ENCODE measurements at regions not wholly inside any gene's neighbourhood (a gene's known extent, or its start where the extent isn't known, plus 50 kb on each side); places are given as distances from the start of the nearest gene placed in this dataset.

GRCh38 chr10:42951486-42952251 is 125.2 kb upstream of the RET start:
- CTCF ChIA-PET = no interaction called here
- TF ChIP-seq FOXM1 (IDR thresholded peaks at IDR 0.05; ENCODE audit: borderline replicate concordance) (no peak), HDGF (IDR thresholded peaks at IDR 0.05; ENCODE audit: borderline replicate concordance) (no peak), SUZ12 (IDR thresholded peaks at IDR 0.05) (no peak), ELF4 (IDR thresholded peaks at IDR 0.05) (no peak), LEF1 (IDR thresholded peaks at IDR 0.05; ENCODE audit: borderline replicate concordance) (no peak), SP1 (IDR thresholded peaks at IDR 0.05) (no peak), BHLHE40 (IDR thresholded peaks at IDR 0.05; ENCODE audit: borderline replicate concordance) (no peak), NFRKB (IDR thresholded peaks at IDR 0.05) (no peak), ZNF384 (IDR thresholded peaks at IDR 0.05) (no peak), ARNT (IDR thresholded peaks at IDR 0.05) (no peak), FOXA1 (IDR thresholded peaks at IDR 0.05) (no peak), L3MBTL2 (conservative IDR thresholded peaks at IDR 0.05) (no peak), FOXK2 (IDR thresholded peaks at IDR 0.05) (no peak)
- POLR2A ChIA-PET = no interaction called here
- DNase-seq (ENCODE audit: extremely low spot score) = no peak

- TF ChIP-seq LEF1 (IDR thresholded peaks at IDR 0.05; ENCODE audit: borderline replicate concordance) (no peak), TARDBP (IDR thresholded peaks at IDR 0.05) (no peak), ARNT (IDR thresholded peaks at IDR 0.05) (no peak), FOXM1 (IDR thresholded peaks at IDR 0.05; ENCODE audit: borderline replicate concordance) (no peak), HDGF (IDR thresholded peaks at IDR 0.05; ENCODE audit: borderline replicate concordance) (no peak), BHLHE40 (IDR thresholded peaks at IDR 0.05; ENCODE audit: borderline replicate concordance) (no peak), ZNF384 (IDR thresholded peaks at IDR 0.05) (no peak), ELF4 (IDR thresholded peaks at IDR 0.05) (no peak), FOXA1 (IDR thresholded peaks at IDR 0.05) (no peak), CTBP1 (IDR thresholded peaks at IDR 0.05; ENCODE audit: borderline replicate concordance) (no peak), SP1 (IDR thresholded peaks at IDR 0.05) (no peak), L3MBTL2 (conservative IDR thresholded peaks at IDR 0.05) (no peak)
- POLR2A ChIA-PET = no interaction called here
- CTCF ChIA-PET = no interaction called here
- DNase-seq (ENCODE audit: extremely low spot score) = peak; percentile 39
Observed at GRCh38 chr10:42952349-42952748, 124.5 kb upstream of the RET start.

GRCh38 chr10:42952931-42953683 is 123.8 kb upstream of the RET start:
- DNase-seq (ENCODE audit: extremely low spot score) = no peak
- CTCF ChIA-PET = no interaction called here
- TF ChIP-seq FOXA1 (IDR thresholded peaks at IDR 0.05) = no peak
- no peak for TF ChIP-seq BHLHE40 (IDR thresholded peaks at IDR 0.05; ENCODE audit: borderline replicate concordance)
- no peak for TF ChIP-seq ELF4 (IDR thresholded peaks at IDR 0.05)
- TF ChIP-seq L3MBTL2 (conservative IDR thresholded peaks at IDR 0.05) = no peak
- TF ChIP-seq SP1 (IDR thresholded peaks at IDR 0.05) = no peak
- no peak for TF ChIP-seq FOXM1 (IDR thresholded peaks at IDR 0.05; ENCODE audit: borderline replicate concordance)
- TF ChIP-seq NFRKB (IDR thresholded peaks at IDR 0.05) = no peak
- no peak for TF ChIP-seq CTBP1 (IDR thresholded peaks at IDR 0.05; ENCODE audit: borderline replicate concordance)
- no peak for TF ChIP-seq PKNOX1 (IDR thresholded peaks at IDR 0.05)
- TF ChIP-seq SUZ12 (IDR thresholded peaks at IDR 0.05) = no peak
- TF ChIP-seq FOXK2 (IDR thresholded peaks at IDR 0.05) = no peak
- no peak for TF ChIP-seq ZNF384 (IDR thresholded peaks at IDR 0.05)
- no peak for TF ChIP-seq LEF1 (IDR thresholded peaks at IDR 0.05; ENCODE audit: borderline replicate concordance)
- no peak for TF ChIP-seq TARDBP (IDR thresholded peaks at IDR 0.05)
- TF ChIP-seq HDGF (IDR thresholded peaks at IDR 0.05; ENCODE audit: borderline replicate concordance) = no peak
- POLR2A ChIA-PET = no interaction called here

GRCh38 chr10:42953684-42954674 is 122.9 kb upstream of the RET start:
- ChIA-PET CTCF (no interaction called here), POLR2A (no interaction called here)
- no peak for DNase-seq (ENCODE audit: extremely low spot score)
- TF ChIP-seq ARNT (IDR thresholded peaks at IDR 0.05) (no peak), CTBP1 (IDR thresholded peaks at IDR 0.05; ENCODE audit: borderline replicate concordance) (no peak), L3MBTL2 (conservative IDR thresholded peaks at IDR 0.05) (no peak), FOXM1 (IDR thresholded peaks at IDR 0.05; ENCODE audit: borderline replicate concordance) (no peak), HDGF (IDR thresholded peaks at IDR 0.05; ENCODE audit: borderline replicate concordance) (no peak), NFRKB (IDR thresholded peaks at IDR 0.05) (no peak), LEF1 (IDR thresholded peaks at IDR 0.05; ENCODE audit: borderline replicate concordance) (no peak), ELF4 (IDR thresholded peaks at IDR 0.05) (no peak), SUZ12 (IDR thresholded peaks at IDR 0.05) (no peak), FOXA1 (IDR thresholded peaks at IDR 0.05) (no peak), BHLHE40 (IDR thresholded peaks at IDR 0.05; ENCODE audit: borderline replicate concordance) (no peak), ZNF384 (IDR thresholded peaks at IDR 0.05) (no peak), SP1 (IDR thresholded peaks at IDR 0.05) (no peak)

GRCh38 chr10:42954766-42955492 is 121.9 kb upstream of the RET start:
- ChIA-PET CTCF (no interaction called here), POLR2A (no interaction called here)
- DNase-seq (ENCODE audit: extremely low spot score) = no peak
- TF ChIP-seq SUZ12 (IDR thresholded peaks at IDR 0.05) (no peak), LEF1 (IDR thresholded peaks at IDR 0.05; ENCODE audit: borderline replicate concordance) (no peak), FOXK2 (IDR thresholded peaks at IDR 0.05) (no peak), ARNT (IDR thresholded peaks at IDR 0.05) (no peak), FOXM1 (IDR thresholded peaks at IDR 0.05; ENCODE audit: borderline replicate concordance) (no peak), NFRKB (IDR thresholded peaks at IDR 0.05) (no peak), L3MBTL2 (conservative IDR thresholded peaks at IDR 0.05) (no peak), HDGF (IDR thresholded peaks at IDR 0.05; ENCODE audit: borderline replicate concordance) (no peak), PKNOX1 (IDR thresholded peaks at IDR 0.05) (no peak), TARDBP (IDR thresholded peaks at IDR 0.05) (no peak), BHLHE40 (IDR thresholded peaks at IDR 0.05; ENCODE audit: borderline replicate concordance) (no peak), FOXA1 (IDR thresholded peaks at IDR 0.05) (no peak), SP1 (IDR thresholded peaks at IDR 0.05) (no peak), ELF4 (IDR thresholded peaks at IDR 0.05) (no peak), CTBP1 (IDR thresholded peaks at IDR 0.05; ENCODE audit: borderline replicate concordance) (no peak), ZNF384 (IDR thresholded peaks at IDR 0.05) (no peak)

All from HEK293T (cell line).